MM.1S (cell line): ENCODE measurements at regions not wholly inside any gene's neighbourhood (a gene's known extent, or its start where the extent isn't known, plus 50 kb on each side); places are given as distances from the start of the nearest gene placed in this dataset.

Experiments
- DNase-seq: peaks from one replicate; pipeline ENCODE4 v3.0.0-alpha.2; 2015
- H2AFZ ChIP-seq: fragments of 300-600 bp; sonication (generic); 2 replicates; pipeline ENCODE4 v1.6.0; 2016; ENCODE audit warnings: antibody characterized with exemption, low read length
- H3F3A ChIP-seq: fragments of 300-600 bp; sonication (generic); 2 replicates; pipeline ENCODE4 v1.6.1; 2016; ENCODE audit warnings: mild to moderate bottlenecking, antibody characterized with exemption, low read length, moderate library complexity, mixed read lengths; ENCODE audit not compliant: insufficient read depth
- H3K27ac ChIP-seq: fragments of 300-600 bp; sonication (generic); 2 replicates; pipeline ENCODE4 v1.5.1; 2016; ENCODE audit warnings: mild to moderate bottlenecking, low read length
- H3K27me3 ChIP-seq: fragments of 300-600 bp; sonication (generic); replicated peaks from 2 replicates; pipeline ENCODE4 v1.6.0; 2016; ENCODE audit warnings: low read length; ENCODE audit not compliant: insufficient read depth
- H3K36me3 ChIP-seq: fragments of 300-600 bp; sonication (generic); replicated peaks from 2 replicates; pipeline ENCODE4 v1.6.1; 2016; ENCODE audit warnings: mild to moderate bottlenecking, low read length, mixed read lengths; ENCODE audit not compliant: insufficient read depth
- H3K4me1 ChIP-seq: fragments of 300-600 bp; sonication (generic); 2 replicates; pipeline ENCODE4 v1.6.1; 2016; ENCODE audit warnings: low read length, mixed read lengths
- H3K4me2 ChIP-seq: fragments of 300-600 bp; sonication (generic); 2 replicates; pipeline ENCODE4 v1.6.0; 2016; ENCODE audit warnings: low read depth, low read length
- H3K4me3 ChIP-seq: fragments of 300-600 bp; sonication (generic); 2 replicates; pipeline ENCODE4 v1.5.1; 2016; ENCODE audit warnings: low read length, mixed read lengths
- H3K79me2 ChIP-seq: fragments of 300-600 bp; sonication (generic); 2 replicates; pipeline ENCODE4 v1.6.1; 2016; ENCODE audit warnings: mixed run types, low read length, mixed read lengths
- H3K9ac ChIP-seq: fragments of 300-600 bp; sonication (generic); 2 replicates; pipeline ENCODE4 v1.6.1; 2016; ENCODE audit warnings: low read length, mixed read lengths
- H3K9me2 ChIP-seq: fragments of 300-600 bp; sonication (generic); replicated peaks from 2 replicates; pipeline ENCODE4 v1.6.1; 2016; ENCODE audit warnings: mild to moderate bottlenecking, low read length, mixed read lengths; ENCODE audit not compliant: insufficient read depth
- H3K9me3 ChIP-seq: fragments of 300-600 bp; sonication (generic); replicated peaks from 2 replicates; pipeline ENCODE4 v1.6.1; 2016; ENCODE audit warnings: mild to moderate bottlenecking, low read length, mixed read lengths; ENCODE audit not compliant: insufficient read depth
- H4K20me1 ChIP-seq: fragments of 300-600 bp; sonication (generic); 2 replicates; pipeline ENCODE4 v1.6.1; 2016; ENCODE audit warnings: mild to moderate bottlenecking, low read length, moderate library complexity, mixed read lengths; ENCODE audit not compliant: insufficient read depth
- CTCF ChIP-seq: fragments of 300-600 bp; sonication (generic); IDR thresholded peaks from 2 replicates; pipeline ENCODE4 v1.5.1; 2016; ENCODE audit warnings: antibody characterized with exemption, low read length, mixed read lengths
- EZH2 ChIP-seq: fragments of 300-600 bp; sonication (generic); optimal IDR thresholded peaks from 2 replicates; pipeline ENCODE3; 2017; ENCODE audit warnings: low read depth, mild to moderate bottlenecking, antibody characterized with exemption, low read length, mixed read lengths
- EZH2phosphoT487 ChIP-seq: fragments of 300-600 bp; sonication (generic); IDR thresholded peaks from 2 replicates; pipeline ENCODE4 v1.6.1; 2018; ENCODE audit warnings: antibody characterized with exemption, low read length

DNA sequence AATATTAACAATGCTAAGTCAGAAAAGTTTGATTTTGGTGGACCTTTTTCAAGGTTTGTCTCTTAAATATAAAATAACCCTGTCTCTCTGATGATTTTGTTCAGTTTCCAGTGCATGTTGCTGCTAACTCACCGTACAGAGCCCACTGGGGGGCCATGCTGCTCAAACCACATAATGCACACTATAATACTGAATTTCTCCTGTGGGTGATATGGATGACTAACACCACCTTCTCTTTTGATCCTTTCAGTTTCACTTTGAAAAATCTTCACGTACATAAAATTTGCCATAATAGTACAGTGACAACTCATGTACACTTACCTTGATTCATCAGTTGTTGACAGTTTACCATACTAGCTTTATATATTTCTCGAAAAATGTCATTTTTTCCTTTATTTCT is 506.6 kb upstream of the MAN1A1 start:
- peak overlapping the region; percentile 3; the same call in 1 of the 2 replicates for H3K9ac ChIP-seq
- H3K27ac ChIP-seq: no peak overlapping the region
- no peaks in the 10 kb centered on the region for H3F3A ChIP-seq
- peak; percentile 66 for DNase-seq
- no peaks in the 10 kb centered on the region for H3K4me1 ChIP-seq
- H3K27me3 ChIP-seq: no peaks in the 10 kb centered on the region
- H3K4me2 ChIP-seq: peak overlapping the region; percentile 58
- TF ChIP-seq EZH2: no peak
- TF ChIP-seq CTCF: peak; percentile 12; the same call in 1 of the 2 replicates
- H3K9me2 ChIP-seq: no peaks in the 10 kb centered on the region
- H3K79me2 ChIP-seq: no peaks in the 10 kb centered on the region
- peak overlapping the region; percentile 87 for H2AFZ ChIP-seq
- H4K20me1 ChIP-seq: no peaks in the 10 kb centered on the region
- peak overlapping the region; percentile 49 for H3K4me3 ChIP-seq
- H3K9me3 ChIP-seq: no peaks in the 10 kb centered on the region
- H3K36me3 ChIP-seq: no peaks in the 10 kb centered on the region

DNA sequence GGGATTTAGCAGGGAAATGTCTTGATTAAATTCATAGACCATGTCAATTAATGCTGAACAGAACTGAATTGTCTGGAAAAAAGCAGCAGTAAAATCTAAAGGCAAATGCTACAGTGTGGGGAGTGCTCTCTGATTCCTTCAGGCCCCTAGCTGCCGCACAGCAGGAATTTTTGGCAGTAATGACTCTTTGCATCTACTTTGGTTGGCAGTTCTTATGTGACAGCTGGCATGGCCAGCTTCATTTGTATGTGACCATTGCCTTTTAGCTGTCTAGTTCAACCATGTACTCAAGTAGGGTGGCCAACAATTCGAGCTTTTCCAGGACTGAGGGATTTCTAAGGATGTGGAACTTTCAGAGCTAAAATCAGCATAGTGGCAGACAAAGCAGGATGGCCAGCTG is 499.1 kb upstream of the MAN1A1 start:
- Histone ChIP-seq H2AFZ (no peak overlapping the region), H3K9ac (no peak overlapping the region), H3K27me3 (no peaks in the 10 kb centered on the region), H3K36me3 (no peaks in the 10 kb centered on the region), H3K9me2 (no peaks in the 10 kb centered on the region), H4K20me1 (no peaks in the 10 kb centered on the region), H3F3A (no peaks in the 10 kb centered on the region), H3K4me2 (no peak overlapping the region), H3K27ac (no peak overlapping the region), H3K4me3 (no peak overlapping the region), H3K79me2 (no peaks in the 10 kb centered on the region), H3K4me1 (no peaks in the 10 kb centered on the region), H3K9me3 (no peaks in the 10 kb centered on the region)
- TF ChIP-seq EZH2phosphoT487 (no peak), EZH2 (no peak), CTCF (no peak)
- no peak for DNase-seq

GRCh38 chr6:119845161-119845560 is 495.6 kb upstream of the MAN1A1 start:
- H3K4me1 ChIP-seq: no peaks in the 10 kb centered on the region
- no peak overlapping the region for H3K27ac ChIP-seq
- H3K9ac ChIP-seq: no peak overlapping the region
- TF ChIP-seq EZH2 (no peak), CTCF (no peak), EZH2phosphoT487 (no peak)
- H4K20me1 ChIP-seq: no peaks in the 10 kb centered on the region
- no peak overlapping the region for H3K4me2 ChIP-seq
- DNase-seq: no peak
- no peaks in the 10 kb centered on the region for H3K79me2 ChIP-seq
- no peaks in the 10 kb centered on the region for H3K9me2 ChIP-seq
- no peaks in the 10 kb centered on the region for H3K36me3 ChIP-seq
- no peak overlapping the region for H2AFZ ChIP-seq
- H3K4me3 ChIP-seq: no peak overlapping the region
- H3K9me3 ChIP-seq: no peaks in the 10 kb centered on the region
- H3K27me3 ChIP-seq: no peaks in the 10 kb centered on the region
- no peaks in the 10 kb centered on the region for H3F3A ChIP-seq
